GM13977 (cell line): ENCODE measurements at regions not wholly inside any gene's neighbourhood (a gene's known extent, or its start where the extent isn't known, plus 50 kb on each side); places are given as distances from the start of the nearest gene placed in this dataset.

Experiments used
- DNase-seq: peaks from one replicate; pipeline ENCODE4 v3.0.0; 2012; ENCODE audit warnings: low spot score
- in situ Hi-C: fragments of 300-500 bp; cut with MboI; formaldehyde crosslinking; loops from one replicate; pipeline ENCODE4 v1.12.0; 2022; ENCODE audit warnings: low sequenced_read_pairs, low pct_unique_long_range_greater_than_20kb, mixed read lengths, inconsistent platforms; ENCODE audit not compliant: unreplicated experiment
- TF ChIP-seq, protein P1 (sequence below): IDR thresholded peaks from 2 replicates; pipeline ENCODE4 v1.5.1; 2012; ENCODE audit warnings: mild to moderate bottlenecking, control low read depth; ENCODE audit not compliant: insufficient read depth; ENCODE audit errors: extremely low read depth, missing control alignments

DNA sequence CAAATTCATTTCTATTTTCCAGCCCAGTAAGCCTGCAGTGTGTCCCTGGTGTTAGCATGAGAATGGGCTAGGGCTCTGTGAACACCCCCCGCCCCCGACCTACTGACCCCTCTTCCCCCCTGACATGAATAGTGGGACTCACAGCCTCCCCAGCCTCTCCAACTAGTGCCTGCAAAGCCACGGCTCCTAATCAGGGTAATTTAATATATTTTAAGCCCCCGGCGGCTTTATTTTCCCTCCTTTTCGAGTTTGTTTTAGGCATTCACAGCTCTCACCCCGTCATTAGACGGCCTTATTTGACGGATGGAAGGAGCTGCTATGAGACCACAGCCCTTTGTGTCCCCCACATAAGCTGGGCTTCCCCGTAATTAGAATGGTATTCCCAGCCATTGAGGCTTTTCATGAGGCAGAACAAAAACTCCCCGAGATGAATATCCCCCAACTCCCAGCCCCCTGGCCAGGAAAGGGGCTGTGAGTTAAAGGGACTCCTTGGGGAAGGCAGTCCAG is 78.3 kb upstream of the POLG start:
- in situ Hi-C loops, result no loop called here
- TF ChIP-seq, protein P1, sequence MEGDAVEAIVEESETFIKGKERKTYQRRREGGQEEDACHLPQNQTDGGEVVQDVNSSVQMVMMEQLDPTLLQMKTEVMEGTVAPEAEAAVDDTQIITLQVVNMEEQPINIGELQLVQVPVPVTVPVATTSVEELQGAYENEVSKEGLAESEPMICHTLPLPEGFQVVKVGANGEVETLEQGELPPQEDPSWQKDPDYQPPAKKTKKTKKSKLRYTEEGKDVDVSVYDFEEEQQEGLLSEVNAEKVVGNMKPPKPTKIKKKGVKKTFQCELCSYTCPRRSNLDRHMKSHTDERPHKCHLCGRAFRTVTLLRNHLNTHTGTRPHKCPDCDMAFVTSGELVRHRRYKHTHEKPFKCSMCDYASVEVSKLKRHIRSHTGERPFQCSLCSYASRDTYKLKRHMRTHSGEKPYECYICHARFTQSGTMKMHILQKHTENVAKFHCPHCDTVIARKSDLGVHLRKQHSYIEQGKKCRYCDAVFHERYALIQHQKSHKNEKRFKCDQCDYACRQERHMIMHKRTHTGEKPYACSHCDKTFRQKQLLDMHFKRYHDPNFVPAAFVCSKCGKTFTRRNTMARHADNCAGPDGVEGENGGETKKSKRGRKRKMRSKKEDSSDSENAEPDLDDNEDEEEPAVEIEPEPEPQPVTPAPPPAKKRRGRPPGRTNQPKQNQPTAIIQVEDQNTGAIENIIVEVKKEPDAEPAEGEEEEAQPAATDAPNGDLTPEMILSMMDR, result no peak
- no peak for DNase-seq

DNA sequence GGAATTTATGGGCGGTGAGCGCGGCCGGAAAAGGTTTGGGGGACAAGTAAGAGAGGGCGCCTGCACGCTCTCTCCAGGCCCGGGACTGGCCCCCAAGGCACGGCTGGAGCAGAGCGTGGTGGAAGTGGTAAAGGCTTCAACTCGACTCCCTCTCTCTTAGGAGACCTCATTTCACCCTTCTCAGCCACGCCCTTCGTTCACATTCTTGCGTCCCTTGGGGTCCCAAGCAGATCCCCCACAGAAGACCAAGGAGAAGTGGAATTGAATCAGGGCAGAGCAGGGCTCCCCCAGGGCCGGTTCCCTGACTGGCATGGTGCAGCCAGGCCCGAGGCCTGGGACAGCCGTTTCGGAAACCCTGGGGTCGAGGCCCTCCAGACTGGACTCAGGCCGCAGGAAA is 75.4 kb upstream of the POLG start:
- no peak for DNase-seq
- TF ChIP-seq, protein P1, result no peak
- in situ Hi-C loops, result no loop called here

DNA sequence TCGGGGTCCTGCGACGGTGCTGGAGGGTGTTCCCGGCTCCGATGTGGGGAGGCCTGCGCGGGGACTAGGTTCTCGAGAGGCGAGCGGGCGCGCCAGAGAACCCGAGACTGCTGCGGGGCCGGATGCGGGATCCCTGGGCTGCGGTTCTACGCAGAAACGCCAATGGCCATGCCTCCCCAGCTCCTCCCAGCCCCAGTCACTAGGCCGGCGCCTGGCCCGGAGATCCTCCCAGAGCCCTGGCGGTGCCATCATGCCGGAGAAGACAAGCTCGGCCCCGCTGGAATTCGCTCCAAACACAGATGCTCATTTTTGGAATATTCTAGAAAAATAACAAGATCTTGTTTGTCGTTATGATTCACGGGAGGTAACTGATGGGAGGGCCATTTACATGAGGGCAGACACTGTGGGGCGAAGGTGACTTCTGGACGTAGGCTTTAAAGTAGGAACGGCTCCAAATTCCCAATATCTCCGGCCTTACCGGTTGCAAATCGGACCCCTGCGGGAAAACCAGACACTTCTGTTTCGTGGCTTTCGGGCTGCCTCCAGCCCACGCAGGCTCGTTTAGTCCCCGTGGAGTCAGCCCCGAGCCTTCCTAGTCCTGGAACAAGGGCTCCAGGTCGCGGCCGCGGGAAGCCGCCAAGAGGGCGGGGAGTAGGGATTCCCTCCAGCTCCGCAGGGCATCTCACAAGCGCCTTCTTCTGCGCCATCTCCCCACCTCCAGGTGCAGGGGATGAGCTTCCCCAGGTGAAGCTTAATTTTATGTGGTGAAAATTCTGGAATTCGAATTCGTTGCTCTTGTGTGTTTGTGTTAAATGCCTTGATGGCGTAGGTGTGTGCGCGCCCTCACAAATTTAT is 74.8 kb upstream of the POLG start:
- DNase-seq, result no peak
- TF ChIP-seq, protein P1, result no peak
- in situ Hi-C loops, result no loop called here

GRCh38 chr15:89408372-89409183 is 74.0 kb upstream of the POLG start:
- in situ Hi-C loops, result no loop called here
- DNase-seq, result no peak
- TF ChIP-seq, protein P1, result no peak

GRCh38 chr15:89406940-89407607 is 72.5 kb upstream of the POLG start:
- TF ChIP-seq, protein P1, result no peak
- DNase-seq, result no peak
- in situ Hi-C loops, result no loop called here
